Neural progenitor cell (in vitro differentiated cells): ENCODE measurements at regions not wholly inside any gene's neighbourhood (a gene's known extent, or its start where the extent isn't known, plus 50 kb on each side); places are given as distances from the start of the nearest gene placed in this dataset.

Experiments used
- EZH2 ChIP-seq: fragments of 200-600 bp; sonication (generic); IDR thresholded peaks from 2 replicates; pipeline ENCODE4 v1.6.1; 2017; ENCODE audit warnings: antibody characterized with exemption, mild to moderate bottlenecking, moderate library complexity
- TF ChIP-seq, protein P1 (sequence below): fragments of 200-600 bp; sonication (generic); IDR thresholded peaks from 2 replicates; pipeline ENCODE4 v1.5.1; 2017; ENCODE audit warnings: antibody characterized with exemption, mild to moderate bottlenecking

DNA sequence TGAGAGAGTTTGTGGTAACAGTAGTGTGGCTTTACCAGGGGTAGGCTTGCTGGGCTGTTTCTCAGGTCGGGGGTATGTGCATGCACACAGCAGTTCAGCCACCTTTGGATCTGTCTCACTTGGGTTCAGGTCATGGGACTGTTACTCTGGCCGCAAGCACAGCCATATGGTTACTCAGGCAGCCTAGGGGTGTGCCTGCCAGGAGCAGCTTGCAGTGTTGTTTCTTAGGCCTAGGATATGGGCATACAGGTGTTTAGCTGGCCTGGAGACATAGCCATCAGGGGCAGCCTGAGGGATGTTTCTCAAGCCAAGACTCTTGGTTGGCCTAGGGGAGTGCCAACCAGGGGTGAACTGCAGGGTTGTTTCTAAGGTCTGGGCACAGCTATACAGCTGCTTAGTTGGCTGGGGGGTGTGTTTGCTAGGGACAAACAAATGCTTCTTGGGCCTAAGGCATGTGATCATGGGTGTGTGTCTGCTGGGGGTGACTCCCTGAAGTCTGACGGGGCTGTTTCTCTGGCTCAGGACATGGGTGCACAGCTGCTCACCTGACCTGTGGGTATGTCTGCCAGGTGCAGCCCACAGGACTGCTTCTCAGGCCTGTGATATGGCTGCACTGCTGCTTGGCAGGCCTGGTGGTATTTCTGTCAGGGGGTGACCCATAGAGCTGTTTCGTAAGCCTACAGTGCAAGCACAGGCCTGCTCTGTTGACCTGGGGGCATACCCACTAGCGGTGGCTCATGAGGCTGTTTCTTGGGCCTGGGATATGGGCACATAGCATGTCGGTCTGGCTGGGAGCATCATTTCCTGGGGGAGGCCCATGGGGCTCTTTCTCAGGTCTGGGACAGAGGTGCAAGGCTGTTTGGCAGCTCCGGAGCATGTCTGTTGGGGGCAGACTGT, 168.0 kb upstream of the THRB start:
- no peak for TF ChIP-seq EZH2
- TF ChIP-seq, protein P1, sequence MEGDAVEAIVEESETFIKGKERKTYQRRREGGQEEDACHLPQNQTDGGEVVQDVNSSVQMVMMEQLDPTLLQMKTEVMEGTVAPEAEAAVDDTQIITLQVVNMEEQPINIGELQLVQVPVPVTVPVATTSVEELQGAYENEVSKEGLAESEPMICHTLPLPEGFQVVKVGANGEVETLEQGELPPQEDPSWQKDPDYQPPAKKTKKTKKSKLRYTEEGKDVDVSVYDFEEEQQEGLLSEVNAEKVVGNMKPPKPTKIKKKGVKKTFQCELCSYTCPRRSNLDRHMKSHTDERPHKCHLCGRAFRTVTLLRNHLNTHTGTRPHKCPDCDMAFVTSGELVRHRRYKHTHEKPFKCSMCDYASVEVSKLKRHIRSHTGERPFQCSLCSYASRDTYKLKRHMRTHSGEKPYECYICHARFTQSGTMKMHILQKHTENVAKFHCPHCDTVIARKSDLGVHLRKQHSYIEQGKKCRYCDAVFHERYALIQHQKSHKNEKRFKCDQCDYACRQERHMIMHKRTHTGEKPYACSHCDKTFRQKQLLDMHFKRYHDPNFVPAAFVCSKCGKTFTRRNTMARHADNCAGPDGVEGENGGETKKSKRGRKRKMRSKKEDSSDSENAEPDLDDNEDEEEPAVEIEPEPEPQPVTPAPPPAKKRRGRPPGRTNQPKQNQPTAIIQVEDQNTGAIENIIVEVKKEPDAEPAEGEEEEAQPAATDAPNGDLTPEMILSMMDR: no peak
